Uterus (tissue), 2 donors: ENCODE measurements at regions not wholly inside any gene's neighbourhood (a gene's known extent, or its start where the extent isn't known, plus 50 kb on each side); places are given as distances from the start of the nearest gene placed in this dataset.

Experiments used
- CTCF ChIP-seq, 4 experiments: fragments of 200-600 bp in 2 of 4; fragments of 450-650 bp in 2 of 4; sonication (generic) in 2 of 4; IDR thresholded peaks; one replicate each; pipeline ENCODE4 v1.5.1; 2016 to 2019; ENCODE audit warnings: antibody characterized with exemption in 4 of 4, mild to moderate bottlenecking in 2 of 4, moderate library complexity in 1 of 4
- POLR2A ChIP-seq, 2 donors: fragments of 450-650 bp; IDR thresholded peaks; one replicate each; pipeline ENCODE4 v1.6.1; 2016; ENCODE audit warnings: antibody characterized with exemption in 2 of 2, mild to moderate bottlenecking in 1 of 2, moderate library complexity in 1 of 2

- TF ChIP-seq CTCF (IDR thresholded peaks at IDR 0.05) = no peak
- TF ChIP-seq POLR2A (IDR thresholded peaks at IDR 0.05) = no peak
Measured at GRCh38 chrX:79263550-79263949, 103.6 kb downstream of the ITM2A start.
